ENCODE measurements at regions not wholly inside any gene's neighbourhood (a gene's known extent, or its start where the extent isn't known, plus 50 kb on each side); places are given as distances from the start of the nearest gene placed in this dataset.

DNA sequence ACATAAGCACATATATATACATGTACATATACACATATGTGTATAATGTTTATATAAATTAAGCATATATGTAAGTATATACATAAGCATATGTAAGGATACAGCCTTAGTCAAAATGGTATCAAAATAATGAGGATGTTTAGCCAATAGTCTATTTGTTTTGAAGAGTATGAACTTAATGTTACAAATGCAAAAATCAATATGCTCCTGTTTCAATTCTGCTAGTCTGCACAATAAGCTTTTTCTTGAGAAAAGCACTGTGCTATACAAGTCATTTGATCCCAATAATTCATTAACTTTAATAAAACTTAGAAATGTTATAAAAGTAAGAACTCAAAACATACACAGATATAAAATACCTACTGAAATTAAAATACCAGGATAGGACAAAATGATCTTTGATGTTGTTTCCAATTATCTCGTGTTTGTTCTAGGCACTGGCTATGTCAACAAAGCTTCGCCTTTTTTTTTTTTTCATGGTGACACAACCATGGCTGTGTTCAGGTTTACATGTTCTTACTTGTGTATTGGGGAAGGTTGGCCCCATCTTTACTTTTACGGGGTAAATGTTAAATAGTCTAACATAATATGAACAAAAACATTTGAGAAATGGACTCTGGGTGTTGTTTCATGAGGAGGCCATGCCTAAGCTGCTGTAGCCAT is 271.1 kb upstream of the CDH19 start:
- no peaks in the 10 kb centered on the region for H3K79me1 ChIP-seq (ENCODE audit: insufficient read depth, low read depth, low read length, poor library complexity, severe bottlenecking)
- H3K9me3 ChIP-seq (ENCODE audit: control insufficient read depth, low read depth, low read length), result no peaks in the 10 kb centered on the region
- no peak overlapping the region for H2BK20ac ChIP-seq (ENCODE audit: low read depth, low read length, poor library complexity, severe bottlenecking)
- no peaks in the 10 kb centered on the region for H4K20me1 ChIP-seq (ENCODE audit: control insufficient read depth, insufficient read depth, insufficient read length)
- H3K4me2 ChIP-seq (ENCODE audit: insufficient read depth, insufficient read length, low read length), result no peak overlapping the region
- no peak overlapping the region for H3K9ac ChIP-seq (ENCODE audit: extremely low read depth, insufficient read length, low read length)
- H2BK12ac ChIP-seq (ENCODE audit: insufficient read length, low read depth, low read length), result no peak overlapping the region
- no peak overlapping the region for H4K5ac ChIP-seq (ENCODE audit: insufficient read length, low read depth, low read length)
- H2BK120ac ChIP-seq (ENCODE audit: low read depth, low read length, poor library complexity, severe bottlenecking), result no peak overlapping the region
- WGBS (ENCODE audit: extremely low coverage, insufficient read length, low lambda C conversion rate), result no CpG with 5 or more reads among the region's 3 CpGs
- H3K14ac ChIP-seq (ENCODE audit: insufficient read depth, low read length), result no peak overlapping the region
- H3T11ph ChIP-seq (ENCODE audit: low read length), result no peak overlapping the region
- Mint-ChIP-seq H3K4me1 (no peaks in the 10 kb centered on the region), H3K4me3 (no peak overlapping the region), H3K27ac (no peak overlapping the region), H3K27me3 (ENCODE audit: low read depth) (no peaks in the 10 kb centered on the region), H3K36me3 (ENCODE audit: insufficient read depth in 1 of 3, low read depth in 3 of 3) (no peaks in the 10 kb centered on the region), H3K9me3 (no peaks in the 10 kb centered on the region)
- H3K4me1 ChIP-seq (ENCODE audit: insufficient read depth, low read length), result no peaks in the 10 kb centered on the region
- H4K8ac ChIP-seq (replicated peaks; ENCODE audit: insufficient read length, low read depth, low read length), result no peak overlapping the region
- no peak overlapping the region for H3K4ac ChIP-seq (ENCODE audit: low read depth, low read length)
- H3K23me2 ChIP-seq (ENCODE audit: insufficient read length, low read depth, low read length, poor library complexity, severe bottlenecking), result no peaks in the 10 kb centered on the region
- no peaks in the 10 kb centered on the region for H3K79me2 ChIP-seq (ENCODE audit: insufficient read depth, low read length)
- H3K56ac ChIP-seq (ENCODE audit: insufficient read length, low read depth, low read length), result no peak overlapping the region
- no peak for DNase-seq
- no peak overlapping the region for H2AFZ ChIP-seq (ENCODE audit: low read length)
- H3K27ac ChIP-seq (ENCODE audit: insufficient read length, low read depth, low read length), result no peak overlapping the region
- no peak overlapping the region for H2BK5ac ChIP-seq (ENCODE audit: insufficient read length, low read length)
- H2AK5ac ChIP-seq (ENCODE audit: insufficient read length, low read length), result no peak overlapping the region
- H2BK15ac ChIP-seq (ENCODE audit: low read depth, low read length), result no peak overlapping the region
- TF ChIP-seq, protein P1, sequence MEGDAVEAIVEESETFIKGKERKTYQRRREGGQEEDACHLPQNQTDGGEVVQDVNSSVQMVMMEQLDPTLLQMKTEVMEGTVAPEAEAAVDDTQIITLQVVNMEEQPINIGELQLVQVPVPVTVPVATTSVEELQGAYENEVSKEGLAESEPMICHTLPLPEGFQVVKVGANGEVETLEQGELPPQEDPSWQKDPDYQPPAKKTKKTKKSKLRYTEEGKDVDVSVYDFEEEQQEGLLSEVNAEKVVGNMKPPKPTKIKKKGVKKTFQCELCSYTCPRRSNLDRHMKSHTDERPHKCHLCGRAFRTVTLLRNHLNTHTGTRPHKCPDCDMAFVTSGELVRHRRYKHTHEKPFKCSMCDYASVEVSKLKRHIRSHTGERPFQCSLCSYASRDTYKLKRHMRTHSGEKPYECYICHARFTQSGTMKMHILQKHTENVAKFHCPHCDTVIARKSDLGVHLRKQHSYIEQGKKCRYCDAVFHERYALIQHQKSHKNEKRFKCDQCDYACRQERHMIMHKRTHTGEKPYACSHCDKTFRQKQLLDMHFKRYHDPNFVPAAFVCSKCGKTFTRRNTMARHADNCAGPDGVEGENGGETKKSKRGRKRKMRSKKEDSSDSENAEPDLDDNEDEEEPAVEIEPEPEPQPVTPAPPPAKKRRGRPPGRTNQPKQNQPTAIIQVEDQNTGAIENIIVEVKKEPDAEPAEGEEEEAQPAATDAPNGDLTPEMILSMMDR (conservative IDR thresholded peaks at IDR 0.05), result no peak
- no peak overlapping the region for H4K91ac ChIP-seq (ENCODE audit: insufficient read length, low read depth, low read length)
- no peak overlapping the region for H3K23ac ChIP-seq (ENCODE audit: insufficient read length, low read depth, low read length)
- no peaks in the 10 kb centered on the region for H3K27me3 ChIP-seq (ENCODE audit: insufficient read depth, low read length)
- H3K18ac ChIP-seq (ENCODE audit: insufficient read length, low read depth, low read length), result no peak overlapping the region
